PFSK-1 (cell line): ENCODE measurements at regions not wholly inside any gene's neighbourhood (a gene's known extent, or its start where the extent isn't known, plus 50 kb on each side); places are given as distances from the start of the nearest gene placed in this dataset.

Source experiments
- FOXP2 ChIP-seq: optimal IDR thresholded peaks from 2 replicates; pipeline ENCODE3; 2011; ENCODE audit warnings: borderline replicate concordance, control low read depth, inconsistent platforms; ENCODE audit not compliant: insufficient read depth; ENCODE audit errors: extremely low read length, extremely low read depth
- POLR2AphosphoS5 ChIP-seq: IDR thresholded peaks from 2 replicates; pipeline ENCODE4 v1.6.1; 2012; ENCODE audit warnings: low read depth, mild to moderate bottlenecking, control low read depth, low read length, moderate library complexity
- SIN3A ChIP-seq: IDR thresholded peaks from 2 replicates; pipeline ENCODE4 v1.6.1; 2012; ENCODE audit warnings: mild to moderate bottlenecking, low read length, moderate library complexity, borderline replicate concordance; ENCODE audit not compliant: insufficient read depth
- TAF1 ChIP-seq: IDR thresholded peaks from 2 replicates; pipeline ENCODE4 v1.6.1; 2012; ENCODE audit warnings: low read length, control low read depth, borderline replicate concordance; ENCODE audit not compliant: insufficient read depth
- TF ChIP-seq, protein P1 (sequence below), 2 experiments: IDR thresholded peaks; 2 replicates each; pipeline versions ENCODE4 v1.6.1 to v1.8.0; 2011 to 2012; ENCODE audit warnings: low read depth in 2 of 2, low read length in 2 of 2, control low read depth in 1 of 2, inconsistent platforms in 1 of 2, mild to moderate bottlenecking in 1 of 2, moderate library complexity in 1 of 2; ENCODE audit not compliant: insufficient read depth in 1 of 2

DNA sequence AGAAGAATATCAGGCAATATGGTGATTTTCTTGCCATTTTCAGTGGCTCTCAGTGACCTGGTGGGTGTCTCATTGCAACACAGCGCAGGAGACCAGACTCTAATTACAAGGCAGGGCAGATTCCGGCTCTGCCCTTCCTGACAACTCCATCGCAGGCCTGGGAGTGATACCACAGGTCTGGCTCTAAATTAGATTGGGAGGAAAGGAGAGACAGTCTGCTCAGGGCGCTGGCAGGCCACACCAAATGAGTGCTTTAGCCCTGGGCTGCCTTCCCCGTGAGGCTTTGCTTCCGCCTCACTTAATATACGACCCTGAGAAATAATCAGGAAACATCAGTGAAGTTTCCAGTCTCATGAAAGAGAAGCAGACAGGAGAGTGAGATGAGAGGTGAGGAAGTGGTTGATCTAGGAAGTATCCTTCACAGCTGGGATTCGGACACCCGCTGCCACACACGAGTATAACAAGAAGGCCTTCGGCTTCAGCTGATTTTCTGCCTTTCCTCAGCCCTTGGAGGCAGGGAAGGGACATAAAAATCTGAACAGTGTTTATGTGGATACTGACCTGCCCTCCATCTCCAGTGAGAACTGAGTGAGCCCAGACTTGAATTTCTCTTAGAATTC lies 73.7 kb upstream of the PROK2 start:
- no peak for TF ChIP-seq POLR2AphosphoS5
- TF ChIP-seq TAF1, result no peak
- TF ChIP-seq FOXP2, result no peak
- no peak for TF ChIP-seq SIN3A
- TF ChIP-seq, protein P1, sequence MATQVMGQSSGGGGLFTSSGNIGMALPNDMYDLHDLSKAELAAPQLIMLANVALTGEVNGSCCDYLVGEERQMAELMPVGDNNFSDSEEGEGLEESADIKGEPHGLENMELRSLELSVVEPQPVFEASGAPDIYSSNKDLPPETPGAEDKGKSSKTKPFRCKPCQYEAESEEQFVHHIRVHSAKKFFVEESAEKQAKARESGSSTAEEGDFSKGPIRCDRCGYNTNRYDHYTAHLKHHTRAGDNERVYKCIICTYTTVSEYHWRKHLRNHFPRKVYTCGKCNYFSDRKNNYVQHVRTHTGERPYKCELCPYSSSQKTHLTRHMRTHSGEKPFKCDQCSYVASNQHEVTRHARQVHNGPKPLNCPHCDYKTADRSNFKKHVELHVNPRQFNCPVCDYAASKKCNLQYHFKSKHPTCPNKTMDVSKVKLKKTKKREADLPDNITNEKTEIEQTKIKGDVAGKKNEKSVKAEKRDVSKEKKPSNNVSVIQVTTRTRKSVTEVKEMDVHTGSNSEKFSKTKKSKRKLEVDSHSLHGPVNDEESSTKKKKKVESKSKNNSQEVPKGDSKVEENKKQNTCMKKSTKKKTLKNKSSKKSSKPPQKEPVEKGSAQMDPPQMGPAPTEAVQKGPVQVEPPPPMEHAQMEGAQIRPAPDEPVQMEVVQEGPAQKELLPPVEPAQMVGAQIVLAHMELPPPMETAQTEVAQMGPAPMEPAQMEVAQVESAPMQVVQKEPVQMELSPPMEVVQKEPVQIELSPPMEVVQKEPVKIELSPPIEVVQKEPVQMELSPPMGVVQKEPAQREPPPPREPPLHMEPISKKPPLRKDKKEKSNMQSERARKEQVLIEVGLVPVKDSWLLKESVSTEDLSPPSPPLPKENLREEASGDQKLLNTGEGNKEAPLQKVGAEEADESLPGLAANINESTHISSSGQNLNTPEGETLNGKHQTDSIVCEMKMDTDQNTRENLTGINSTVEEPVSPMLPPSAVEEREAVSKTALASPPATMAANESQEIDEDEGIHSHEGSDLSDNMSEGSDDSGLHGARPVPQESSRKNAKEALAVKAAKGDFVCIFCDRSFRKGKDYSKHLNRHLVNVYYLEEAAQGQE (IDR thresholded peaks at IDR 0.05; ENCODE audit: insufficient read depth in 1 of 2, low read depth in 2 of 2, low read length in 2 of 2), result no peak

DNA sequence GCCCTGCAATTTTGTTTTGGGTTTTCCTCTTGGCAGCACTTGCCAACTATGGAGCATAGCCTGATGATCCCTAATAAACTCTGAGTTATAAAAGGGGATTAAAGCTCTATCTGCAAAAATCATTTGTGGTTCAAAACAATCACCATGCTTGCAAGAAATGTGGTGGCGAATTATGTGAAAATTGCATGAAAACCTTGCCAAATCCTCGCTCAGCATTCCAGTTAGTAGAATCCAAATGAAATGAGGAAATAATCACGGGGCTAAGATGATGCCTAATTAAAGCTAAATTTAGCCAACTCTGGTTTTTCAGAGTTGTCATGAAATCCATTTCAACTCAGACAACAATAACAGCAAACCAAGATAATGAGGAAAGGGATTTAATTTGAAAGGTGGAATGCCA lies 73.0 kb upstream of the PROK2 start:
- TF ChIP-seq POLR2AphosphoS5, result no peak

DNA sequence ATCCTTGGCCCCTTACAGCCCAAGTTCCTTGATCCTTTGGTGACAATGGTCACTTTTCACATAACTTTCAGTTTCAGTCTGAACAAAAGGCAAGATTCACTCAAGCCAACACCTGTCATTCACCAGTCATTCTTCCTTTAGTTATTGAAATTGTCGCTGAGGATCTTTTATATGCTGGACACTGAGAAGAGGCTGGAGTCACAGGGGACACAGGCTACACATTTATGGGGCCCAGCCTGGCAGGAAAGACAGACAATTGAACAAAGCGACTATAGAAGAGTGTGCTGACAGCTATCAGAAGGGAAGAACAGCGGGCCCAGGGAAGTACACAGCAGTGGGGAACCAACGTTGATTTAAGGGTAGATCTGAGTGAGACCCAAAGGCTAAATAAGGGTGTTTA lies 69.8 kb upstream of the PROK2 start:
- TF ChIP-seq, protein P1 (IDR thresholded peaks at IDR 0.05; ENCODE audit: insufficient read depth in 1 of 2, low read depth in 2 of 2, low read length in 2 of 2), result no peak
- TF ChIP-seq FOXP2, result no peak
- no peak for TF ChIP-seq SIN3A
- no peak for TF ChIP-seq TAF1
- no peak for TF ChIP-seq POLR2AphosphoS5

DNA sequence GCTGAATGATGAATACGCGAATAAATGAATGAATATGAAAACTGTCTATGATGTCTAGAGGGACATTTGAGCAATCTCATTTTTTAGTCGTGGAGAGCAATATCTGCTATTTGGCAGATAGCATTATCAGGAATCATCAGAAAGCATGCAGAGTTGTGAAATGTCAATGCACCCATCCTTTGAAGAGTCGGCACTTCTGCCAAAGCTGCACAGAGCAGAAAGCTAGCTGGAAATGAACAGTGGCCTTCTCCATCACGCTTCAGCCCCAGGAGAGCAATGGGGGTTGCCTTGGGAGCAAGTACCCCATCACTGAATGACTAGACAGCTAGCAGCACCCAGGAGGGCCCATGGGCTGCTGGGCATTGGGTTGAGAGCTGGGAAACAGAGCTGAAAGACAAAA lies 69.1 kb upstream of the PROK2 start:
- TF ChIP-seq, protein P1 (IDR thresholded peaks at IDR 0.05; ENCODE audit: insufficient read depth in 1 of 2, low read depth in 2 of 2, low read length in 2 of 2), result no peak
- TF ChIP-seq SIN3A (no peak), TAF1 (no peak), FOXP2 (no peak), POLR2AphosphoS5 (no peak)

DNA sequence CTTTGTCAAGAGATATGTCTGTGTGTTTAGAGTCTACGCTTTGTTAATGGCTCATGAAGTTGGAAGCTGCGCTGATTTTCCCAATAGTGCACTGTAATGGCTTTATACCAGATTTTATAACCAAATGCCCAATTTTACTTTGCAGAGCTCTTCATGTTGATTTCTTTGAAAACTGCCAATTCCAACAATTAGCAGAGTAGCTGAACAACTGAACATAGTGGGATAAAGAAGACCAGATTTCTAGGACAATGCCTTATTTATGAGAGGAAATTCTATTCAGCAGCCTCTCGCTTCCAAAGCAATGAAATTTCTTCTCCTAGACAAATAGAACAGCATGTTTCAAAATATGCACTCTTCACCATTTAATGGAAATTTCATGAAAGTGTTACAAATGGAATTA lies 66.9 kb upstream of the PROK2 start:
- TF ChIP-seq FOXP2 (no peak), POLR2AphosphoS5 (no peak), TAF1 (no peak), SIN3A (no peak)
- TF ChIP-seq, protein P1 (IDR thresholded peaks at IDR 0.05; ENCODE audit: insufficient read depth in 1 of 2, low read depth in 2 of 2, low read length in 2 of 2), result no peak
